GM20000 (cell line): ENCODE measurements at regions not wholly inside any gene's neighbourhood (a gene's known extent, or its start where the extent isn't known, plus 50 kb on each side); places are given as distances from the start of the nearest gene placed in this dataset.

Source experiments
- DNase-seq: peaks from one replicate; pipeline ENCODE4 v3.0.0; 2012; ENCODE audit warnings: low spot score
- TF ChIP-seq, protein P1 (sequence below): IDR thresholded peaks from 2 replicates; pipeline ENCODE4 v1.5.1; 2012; ENCODE audit warnings: mild to moderate bottlenecking, control low read depth; ENCODE audit errors: extremely low read depth, missing control alignments

- no peak for DNase-seq
- TF ChIP-seq, protein P1, sequence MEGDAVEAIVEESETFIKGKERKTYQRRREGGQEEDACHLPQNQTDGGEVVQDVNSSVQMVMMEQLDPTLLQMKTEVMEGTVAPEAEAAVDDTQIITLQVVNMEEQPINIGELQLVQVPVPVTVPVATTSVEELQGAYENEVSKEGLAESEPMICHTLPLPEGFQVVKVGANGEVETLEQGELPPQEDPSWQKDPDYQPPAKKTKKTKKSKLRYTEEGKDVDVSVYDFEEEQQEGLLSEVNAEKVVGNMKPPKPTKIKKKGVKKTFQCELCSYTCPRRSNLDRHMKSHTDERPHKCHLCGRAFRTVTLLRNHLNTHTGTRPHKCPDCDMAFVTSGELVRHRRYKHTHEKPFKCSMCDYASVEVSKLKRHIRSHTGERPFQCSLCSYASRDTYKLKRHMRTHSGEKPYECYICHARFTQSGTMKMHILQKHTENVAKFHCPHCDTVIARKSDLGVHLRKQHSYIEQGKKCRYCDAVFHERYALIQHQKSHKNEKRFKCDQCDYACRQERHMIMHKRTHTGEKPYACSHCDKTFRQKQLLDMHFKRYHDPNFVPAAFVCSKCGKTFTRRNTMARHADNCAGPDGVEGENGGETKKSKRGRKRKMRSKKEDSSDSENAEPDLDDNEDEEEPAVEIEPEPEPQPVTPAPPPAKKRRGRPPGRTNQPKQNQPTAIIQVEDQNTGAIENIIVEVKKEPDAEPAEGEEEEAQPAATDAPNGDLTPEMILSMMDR, result no peak
These were observed 338.3 kb downstream of the MYCN start for GRCh38 chr2:16278421-16279200.

GRCh38 chr2:16277117-16277516, 336.8 kb downstream of the MYCN start:
- DNase-seq, result no peak

DNA sequence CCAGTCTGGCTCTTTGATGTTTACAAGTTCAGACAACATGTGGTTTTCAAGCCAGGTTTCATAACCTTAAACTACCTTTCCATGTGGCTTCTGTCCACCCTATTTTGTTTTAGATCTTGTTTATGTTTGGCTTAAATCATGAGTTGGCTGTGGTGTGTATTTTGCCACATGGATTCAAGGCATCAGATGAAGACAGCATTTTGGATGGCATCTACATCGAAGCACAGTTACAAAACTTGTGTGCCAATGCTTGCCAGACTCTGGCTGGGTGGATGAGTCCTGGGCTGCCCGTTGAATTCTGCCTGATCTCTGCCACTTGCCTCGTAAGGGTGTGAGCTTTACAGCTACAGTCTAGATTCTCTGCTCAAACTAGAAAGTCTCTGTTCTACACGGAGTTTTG, 335.3 kb downstream of the MYCN start:
- TF ChIP-seq, protein P1, result no peak
- no peak for DNase-seq

More at GRCh38 chr2:16277117-16277516, 336.8 kb downstream of the MYCN start:
- TF ChIP-seq, protein P1, result no peak

DNA sequence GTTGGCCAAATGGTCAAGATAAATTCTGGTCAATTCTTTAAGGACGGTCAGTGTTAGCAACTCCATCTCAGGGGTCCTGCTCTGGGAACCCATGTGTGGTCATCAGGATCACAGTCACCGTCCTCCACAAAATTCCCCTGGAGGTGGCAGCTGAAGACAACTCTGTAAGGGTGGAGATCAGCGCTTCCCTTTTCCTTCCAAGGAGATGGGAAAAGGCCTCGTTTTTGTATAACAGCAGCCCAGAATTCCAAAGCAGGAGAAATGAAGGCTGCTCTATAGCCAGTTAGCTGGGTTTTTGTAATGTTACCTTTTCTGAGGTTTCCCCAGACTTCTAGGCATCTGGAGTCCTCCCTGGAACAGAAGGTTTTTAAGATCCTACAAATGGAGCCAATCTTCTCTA, 334.8 kb downstream of the MYCN start:
- DNase-seq, result no peak

DNA sequence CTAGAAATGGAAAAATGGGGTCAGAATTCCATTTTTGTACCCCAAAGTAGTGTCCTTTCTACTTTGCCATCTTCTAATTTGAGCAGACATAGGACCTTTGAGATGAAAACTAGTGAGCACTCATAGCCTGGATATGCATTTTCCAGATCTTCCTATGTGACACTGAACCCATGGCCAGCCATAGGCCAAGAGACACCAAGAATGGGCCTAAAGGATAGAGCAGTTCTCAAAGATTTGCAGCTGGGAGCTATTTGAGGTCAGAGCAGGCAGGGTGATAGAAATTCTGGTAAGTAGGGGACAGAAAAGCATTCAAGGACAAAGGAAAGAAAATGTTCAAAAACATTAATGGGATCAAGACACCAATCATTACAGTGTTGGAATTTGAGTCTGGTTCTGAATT, 332.8 kb downstream of the MYCN start:
- TF ChIP-seq, protein P1, result no peak
- DNase-seq, result no peak

More for the DNA sequence above, 334.8 kb downstream of the MYCN start:
- TF ChIP-seq, protein P1, result no peak

DNA sequence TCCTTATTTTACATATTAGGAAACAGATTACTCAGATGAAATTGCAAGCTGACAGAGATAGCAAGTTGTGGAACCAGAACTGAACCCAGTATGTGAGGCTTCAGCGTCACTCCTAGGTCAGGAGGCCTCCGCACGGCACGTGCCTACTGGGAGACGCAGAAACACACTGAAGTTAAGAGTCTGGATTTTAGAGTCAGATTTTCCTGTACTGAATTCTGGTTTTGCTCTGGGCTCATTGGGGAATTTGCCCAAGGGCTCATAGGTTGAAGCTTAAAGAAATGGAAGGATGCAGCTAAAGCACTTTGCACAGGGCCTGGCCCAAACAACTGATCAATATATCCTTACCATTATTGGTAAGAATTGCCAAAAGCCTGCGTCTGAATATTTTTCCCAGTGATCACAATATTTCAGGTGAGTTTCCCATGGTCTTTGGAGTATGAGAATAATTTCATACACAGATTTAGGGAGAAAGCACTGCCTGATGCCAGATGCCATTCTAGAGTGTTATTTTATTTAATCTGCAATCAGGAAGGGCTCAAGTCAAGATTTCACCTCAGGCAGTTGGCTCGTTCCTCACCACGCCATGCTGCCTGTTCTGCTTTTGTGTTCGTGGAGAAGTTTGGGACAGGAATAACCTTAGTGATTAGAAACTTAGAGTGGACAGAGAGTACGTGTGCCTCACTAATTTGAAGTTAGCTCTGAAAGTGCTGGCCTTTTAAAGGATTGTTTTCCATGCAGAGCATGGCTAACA, 331.9 kb downstream of the MYCN start:
- TF ChIP-seq, protein P1, result no peak
- DNase-seq, result no peak

GRCh38 chr2:16271231-16271896, 331.0 kb downstream of the MYCN start:
- DNase-seq, result no peak
- TF ChIP-seq, protein P1, result no peak
